ENCODE measurements at regions not wholly inside any gene's neighbourhood (a gene's known extent, or its start where the extent isn't known, plus 50 kb on each side); places are given as distances from the start of the nearest gene placed in this dataset.

DNA sequence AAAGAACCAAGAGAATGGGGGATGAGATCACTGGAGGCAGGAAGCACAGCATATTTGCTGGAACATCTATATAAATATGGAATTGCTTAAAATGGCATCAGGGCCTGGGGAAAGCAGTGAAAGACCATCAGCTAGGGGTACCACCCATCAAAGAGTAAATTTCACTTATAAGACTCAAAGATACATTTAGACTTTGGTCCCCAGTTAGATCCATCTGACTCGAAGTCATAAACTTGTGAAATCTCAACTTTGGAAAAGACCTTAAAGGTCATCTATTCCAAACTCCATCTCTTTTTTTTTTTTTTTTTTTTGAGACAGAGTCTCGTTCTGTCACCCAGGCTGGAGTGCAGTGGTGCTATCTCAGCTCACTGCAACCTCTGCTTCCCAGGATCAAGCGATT, 109.8 kb downstream of the UNC5CL start:
- TF ChIP-seq, protein P1, sequence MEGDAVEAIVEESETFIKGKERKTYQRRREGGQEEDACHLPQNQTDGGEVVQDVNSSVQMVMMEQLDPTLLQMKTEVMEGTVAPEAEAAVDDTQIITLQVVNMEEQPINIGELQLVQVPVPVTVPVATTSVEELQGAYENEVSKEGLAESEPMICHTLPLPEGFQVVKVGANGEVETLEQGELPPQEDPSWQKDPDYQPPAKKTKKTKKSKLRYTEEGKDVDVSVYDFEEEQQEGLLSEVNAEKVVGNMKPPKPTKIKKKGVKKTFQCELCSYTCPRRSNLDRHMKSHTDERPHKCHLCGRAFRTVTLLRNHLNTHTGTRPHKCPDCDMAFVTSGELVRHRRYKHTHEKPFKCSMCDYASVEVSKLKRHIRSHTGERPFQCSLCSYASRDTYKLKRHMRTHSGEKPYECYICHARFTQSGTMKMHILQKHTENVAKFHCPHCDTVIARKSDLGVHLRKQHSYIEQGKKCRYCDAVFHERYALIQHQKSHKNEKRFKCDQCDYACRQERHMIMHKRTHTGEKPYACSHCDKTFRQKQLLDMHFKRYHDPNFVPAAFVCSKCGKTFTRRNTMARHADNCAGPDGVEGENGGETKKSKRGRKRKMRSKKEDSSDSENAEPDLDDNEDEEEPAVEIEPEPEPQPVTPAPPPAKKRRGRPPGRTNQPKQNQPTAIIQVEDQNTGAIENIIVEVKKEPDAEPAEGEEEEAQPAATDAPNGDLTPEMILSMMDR (IDR thresholded peaks at IDR 0.05; ENCODE audit: low read depth, low read length, poor library complexity, severe bottlenecking) = no peak
- no peak for TF ChIP-seq EZH2phosphoT487 (IDR thresholded peaks at IDR 0.05; ENCODE audit: borderline replicate concordance, low read length)

Data from DOHH2 (cell line).